ENCODE measurements at regions not wholly inside any gene's neighbourhood (a gene's known extent, or its start where the extent isn't known, plus 50 kb on each side); places are given as distances from the start of the nearest gene placed in this dataset.
A peak's percentile ranks its signal among the peaks of the same experiment; 100 is the strongest.

DNA sequence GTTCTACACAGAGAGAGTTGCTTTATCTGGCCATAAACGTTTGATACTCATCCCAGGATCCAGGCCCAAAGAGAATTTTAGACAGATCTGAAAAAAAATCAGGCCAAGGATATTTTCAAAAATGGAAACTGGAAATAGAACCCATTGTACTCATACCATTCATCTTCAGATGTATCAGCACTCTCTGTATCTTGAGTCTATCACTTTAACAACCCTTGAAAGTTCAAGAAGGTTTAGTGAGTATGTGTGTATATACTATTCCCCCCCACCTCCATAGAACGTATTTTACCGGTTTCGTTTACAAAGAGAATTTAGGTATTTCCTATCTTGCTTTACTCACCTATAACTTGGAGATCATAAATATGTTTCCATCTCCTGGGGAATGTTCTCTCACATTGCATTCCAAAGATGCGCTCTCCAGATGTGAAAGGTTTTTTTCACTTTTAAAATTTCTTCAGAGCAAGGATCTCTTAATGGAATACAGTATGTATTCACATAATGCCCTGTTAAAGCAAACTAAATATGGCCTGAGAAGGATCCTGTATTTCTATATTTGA lies 105.5 kb upstream of the TUT7 start:
- H3K27ac ChIP-seq, result no peak overlapping the region
- TF ChIP-seq, protein P1, sequence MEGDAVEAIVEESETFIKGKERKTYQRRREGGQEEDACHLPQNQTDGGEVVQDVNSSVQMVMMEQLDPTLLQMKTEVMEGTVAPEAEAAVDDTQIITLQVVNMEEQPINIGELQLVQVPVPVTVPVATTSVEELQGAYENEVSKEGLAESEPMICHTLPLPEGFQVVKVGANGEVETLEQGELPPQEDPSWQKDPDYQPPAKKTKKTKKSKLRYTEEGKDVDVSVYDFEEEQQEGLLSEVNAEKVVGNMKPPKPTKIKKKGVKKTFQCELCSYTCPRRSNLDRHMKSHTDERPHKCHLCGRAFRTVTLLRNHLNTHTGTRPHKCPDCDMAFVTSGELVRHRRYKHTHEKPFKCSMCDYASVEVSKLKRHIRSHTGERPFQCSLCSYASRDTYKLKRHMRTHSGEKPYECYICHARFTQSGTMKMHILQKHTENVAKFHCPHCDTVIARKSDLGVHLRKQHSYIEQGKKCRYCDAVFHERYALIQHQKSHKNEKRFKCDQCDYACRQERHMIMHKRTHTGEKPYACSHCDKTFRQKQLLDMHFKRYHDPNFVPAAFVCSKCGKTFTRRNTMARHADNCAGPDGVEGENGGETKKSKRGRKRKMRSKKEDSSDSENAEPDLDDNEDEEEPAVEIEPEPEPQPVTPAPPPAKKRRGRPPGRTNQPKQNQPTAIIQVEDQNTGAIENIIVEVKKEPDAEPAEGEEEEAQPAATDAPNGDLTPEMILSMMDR (IDR thresholded peaks at IDR 0.05), result no peak
- H3K4me3 ChIP-seq, result no peak overlapping the region
- H3K36me3 ChIP-seq, result no peaks in the 10 kb centered on the region
- H3K27me3 ChIP-seq (replicated peaks; ENCODE audit: insufficient read depth), result no peaks in the 10 kb centered on the region
- no peaks in the 10 kb centered on the region for H3K9me3 ChIP-seq
- ATAC-seq (ENCODE audit: insufficient number of reproducible peaks, low FRiP score, low read depth), result no peak
- H3K4me1 ChIP-seq (ENCODE audit: control insufficient read depth in 1 of 2, low read depth in 2 of 2), result peaks cover 0 to 3% of the 10 kb centered on the region in 2 donors
- DNase-seq (ENCODE audit: low spot score), result no peak

DNA sequence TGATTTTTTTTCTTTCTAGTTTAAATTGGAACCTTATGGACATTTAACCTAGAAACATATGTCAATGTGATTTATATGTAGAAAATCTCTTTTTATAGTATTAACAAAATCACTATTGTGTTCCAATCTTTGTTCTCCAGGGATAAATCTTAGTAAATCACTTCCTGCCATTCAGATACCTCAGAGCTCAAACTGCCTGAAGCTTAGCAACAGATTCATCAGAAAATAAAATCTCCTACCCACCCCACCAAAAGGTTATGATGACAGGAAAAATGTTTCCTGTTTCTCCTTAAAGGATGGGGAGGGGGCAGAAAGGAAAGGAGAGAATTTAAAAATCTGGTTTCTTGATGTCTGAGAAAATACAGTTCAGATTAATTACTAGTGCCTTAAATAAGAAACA lies 105.0 kb upstream of the TUT7 start:
- ATAC-seq (ENCODE audit: insufficient number of reproducible peaks, low FRiP score, low read depth), result no peak
- TF ChIP-seq, protein P1 (IDR thresholded peaks at IDR 0.05), result no peak
- H3K27ac ChIP-seq, result no peak overlapping the region

DNA sequence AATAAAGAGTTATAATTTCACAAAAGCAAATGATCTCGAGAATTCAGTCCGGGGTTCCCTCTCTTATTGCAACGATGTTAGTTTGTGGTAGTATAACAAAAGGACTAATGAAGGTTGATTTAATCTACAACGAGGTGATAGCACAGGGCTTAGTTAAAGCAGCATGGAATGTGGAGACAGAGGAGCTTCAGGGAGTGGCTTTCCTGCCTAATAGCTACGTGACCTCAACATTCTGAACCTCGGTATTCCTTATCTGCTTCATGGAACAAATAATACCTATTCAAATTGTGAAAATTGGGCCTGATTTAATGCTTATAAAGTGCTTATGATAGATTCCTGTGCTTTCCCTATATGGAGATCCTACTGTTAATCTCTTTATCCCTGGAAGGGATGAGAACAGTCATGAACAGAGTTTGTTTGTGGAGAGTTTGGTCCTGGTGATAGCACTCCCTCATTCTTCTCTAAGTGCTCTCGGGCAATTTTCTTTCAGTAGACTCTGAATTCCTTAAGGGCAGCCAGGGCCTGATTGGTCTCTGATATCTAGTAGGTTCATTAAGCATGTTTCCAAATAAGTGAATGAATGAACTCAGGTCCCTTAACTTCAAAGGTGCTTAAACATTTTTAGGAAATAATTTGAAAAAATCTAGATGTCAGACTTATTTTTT lies 104.1 kb upstream of the TUT7 start:
- ATAC-seq (ENCODE audit: insufficient number of reproducible peaks, low FRiP score, low read depth), result no peak
- no peak overlapping the region for H3K27ac ChIP-seq
- no peak overlapping the region for H3K4me3 ChIP-seq
- TF ChIP-seq, protein P1 (IDR thresholded peaks at IDR 0.05), result no peak
- DNase-seq (ENCODE audit: low spot score), result no peak
- H3K9me3 ChIP-seq, result no peaks in the 10 kb centered on the region
- no peaks in the 10 kb centered on the region for H3K27me3 ChIP-seq (replicated peaks; ENCODE audit: insufficient read depth)
- H3K4me1 ChIP-seq (ENCODE audit: control insufficient read depth in 1 of 2, low read depth in 2 of 2), result peaks cover 0 to 6% of the 10 kb centered on the region in 2 donors
- H3K36me3 ChIP-seq, result no peaks in the 10 kb centered on the region

More for the DNA sequence above, 105.0 kb upstream of the TUT7 start:
- Histone ChIP-seq H3K9me3 (no peaks in the 10 kb centered on the region), H3K27me3 (replicated peaks; ENCODE audit: insufficient read depth) (no peaks in the 10 kb centered on the region), H3K4me1 (ENCODE audit: control insufficient read depth in 1 of 2, low read depth in 2 of 2) (peaks cover 0 to 6% of the 10 kb centered on the region in 2 donors), H3K36me3 (no peaks in the 10 kb centered on the region), H3K4me3 (no peak overlapping the region)
- no peak for DNase-seq (ENCODE audit: low spot score)

GRCh38 chr9:86456416-86456815 lies 102.2 kb upstream of the TUT7 start:
- Histone ChIP-seq H3K4me1 (ENCODE audit: control insufficient read depth in 1 of 2, low read depth in 2 of 2) (peaks cover 0 to 6% of the 10 kb centered on the region in 2 donors), H3K36me3 (no peaks in the 10 kb centered on the region), H3K9me3 (no peaks in the 10 kb centered on the region), H3K27ac (no peak overlapping the region), H3K27me3 (replicated peaks; ENCODE audit: insufficient read depth) (no peaks in the 10 kb centered on the region), H3K4me3 (no peak overlapping the region)
- ATAC-seq (ENCODE audit: insufficient number of reproducible peaks, low FRiP score, low read depth), result no peak
- no peak for DNase-seq (ENCODE audit: low spot score)
- TF ChIP-seq, protein P1 (IDR thresholded peaks at IDR 0.05), result no peak

DNA sequence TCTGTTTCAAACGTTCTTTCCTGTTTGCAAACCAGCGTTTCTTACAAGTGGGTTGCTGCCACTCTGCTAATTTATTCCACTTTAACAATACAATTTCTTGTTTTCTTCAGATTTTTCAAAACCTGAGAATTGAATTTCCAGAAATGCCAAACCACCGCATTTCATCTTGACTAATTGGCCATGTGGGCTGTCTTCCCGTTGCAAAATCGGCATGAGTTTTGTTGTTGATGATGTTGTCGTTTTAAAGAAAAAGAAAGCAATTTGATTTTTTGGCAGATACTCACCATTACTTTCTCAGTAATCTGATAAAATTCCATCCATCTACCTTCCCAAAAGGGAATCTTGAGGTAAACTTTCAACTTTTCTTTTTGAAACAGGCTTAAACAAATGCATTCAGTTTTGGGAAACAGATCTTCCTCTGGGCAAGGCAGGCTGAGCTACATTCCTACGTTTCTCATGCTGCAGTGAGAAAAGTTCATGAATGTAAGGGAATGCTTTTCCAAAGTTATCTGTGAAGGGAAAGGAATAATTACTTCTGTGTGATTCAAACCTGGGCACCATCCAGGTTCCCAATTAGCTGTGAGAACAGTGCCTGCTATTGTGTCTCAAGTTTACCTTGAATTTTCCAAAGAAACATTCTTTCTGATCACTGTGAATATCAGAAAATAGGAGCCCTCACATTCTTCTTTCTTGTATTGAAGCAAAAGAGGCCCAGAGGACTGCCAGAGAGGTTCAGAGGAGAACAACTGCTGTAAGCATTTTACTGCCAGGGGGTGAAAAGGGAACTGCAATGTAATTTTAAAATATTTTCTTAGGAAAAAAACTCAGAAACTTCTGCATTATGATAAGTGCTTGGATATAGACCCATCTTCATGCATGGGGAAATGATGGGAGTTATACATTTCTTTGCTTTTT lies 100.7 kb upstream of the TUT7 start:
- Histone ChIP-seq H3K27ac (no peak overlapping the region), H3K4me1 (ENCODE audit: control insufficient read depth in 1 of 2, low read depth in 2 of 2) (peaks cover 0 to 6% of the 10 kb centered on the region in 2 donors), H3K36me3 (no peaks in the 10 kb centered on the region), H3K9me3 (no peaks in the 10 kb centered on the region), H3K27me3 (replicated peaks; ENCODE audit: insufficient read depth) (no peaks in the 10 kb centered on the region), H3K4me3 (peak overlapping the region; percentile 50)
- TF ChIP-seq, protein P1 (IDR thresholded peaks at IDR 0.05), result no peak
- ATAC-seq (ENCODE audit: insufficient number of reproducible peaks, low FRiP score, low read depth) (no peak), DNase-seq (ENCODE audit: low spot score) (no peak)

All from thoracic aorta (tissue), 2 donors.